RKO (cell line): ENCODE measurements at regions not wholly inside any gene's neighbourhood (a gene's known extent, or its start where the extent isn't known, plus 50 kb on each side); places are given as distances from the start of the nearest gene placed in this dataset.
A peak's percentile ranks its signal among the peaks of the same experiment; 100 is the strongest.

Experiments
- DNase-seq: peaks from one replicate; pipeline ENCODE4 v3.0.0-alpha.2; 2016; ENCODE audit warnings: low spot score

- no peak for DNase-seq
Measured at GRCh38 chr5:87872986-87873385, 395.7 kb downstream of the TMEM161B start.

DNA sequence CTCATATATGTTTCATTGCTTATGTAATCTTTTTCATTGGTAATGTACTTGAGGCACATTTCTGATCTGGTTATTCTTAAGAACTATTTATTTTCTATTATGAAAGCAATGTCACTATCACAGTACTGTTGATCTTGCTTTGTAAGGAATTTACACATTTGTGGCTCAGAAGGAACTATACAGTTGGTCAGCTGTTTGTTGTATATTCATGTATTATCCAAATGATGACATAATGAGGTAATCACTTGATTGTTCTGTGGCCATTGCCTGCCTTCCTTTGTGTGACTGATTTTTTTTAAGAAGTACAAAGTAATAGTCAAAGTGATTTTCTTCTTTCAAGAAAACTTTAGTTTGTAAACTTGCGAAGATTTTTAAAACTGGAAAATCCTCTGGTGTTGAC is 399.9 kb downstream of the TMEM161B start:
- no peak for DNase-seq

DNA sequence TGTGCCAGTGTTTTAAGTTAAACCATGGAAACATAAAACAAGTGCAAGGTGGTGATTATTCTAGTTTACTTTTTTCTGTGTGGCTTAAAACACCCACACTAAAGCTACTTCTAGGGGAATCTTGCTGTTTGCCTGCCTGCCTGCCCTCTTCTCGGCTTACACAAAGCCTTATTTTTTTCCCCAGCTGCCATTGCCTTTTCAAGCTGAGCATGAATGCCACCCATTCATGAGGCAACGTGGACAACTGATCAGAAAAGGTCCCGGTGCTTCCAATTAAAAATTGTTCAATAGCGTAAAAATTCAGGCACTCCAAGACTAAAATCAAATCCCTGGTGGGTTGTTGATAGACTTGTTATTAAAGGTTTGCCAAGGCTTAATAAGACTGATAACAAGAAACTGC is 401.4 kb downstream of the TMEM161B start:
- no peak for DNase-seq

GRCh38 chr5:87853541-87853940 is 415.1 kb downstream of the TMEM161B start:
- no peak for DNase-seq

GRCh38 chr5:87851603-87852002 is 417.0 kb downstream of the TMEM161B start:
- DNase-seq: no peak

GRCh38 chr5:87850843-87851242 is 417.8 kb downstream of the TMEM161B start:
- DNase-seq: no peak

DNA sequence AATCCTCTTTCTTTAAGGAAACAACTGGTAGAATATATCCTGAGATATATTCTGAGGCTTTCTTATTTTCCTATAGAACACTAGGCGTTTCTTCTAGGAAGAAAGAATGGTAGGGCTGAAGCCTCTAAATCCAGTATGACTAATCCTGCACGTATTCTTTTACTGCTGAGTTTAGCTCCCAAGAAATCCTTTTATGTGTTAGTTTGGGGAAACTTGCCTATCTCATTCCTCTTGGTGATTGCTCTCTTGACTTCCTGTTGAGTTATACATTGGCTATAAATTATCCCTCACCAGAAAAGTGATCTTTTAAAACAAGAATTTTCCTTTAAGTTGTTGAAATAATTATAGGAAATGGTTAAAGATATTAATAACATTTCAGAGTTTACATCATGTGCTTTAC is 422.9 kb downstream of the TMEM161B start:
- no peak for DNase-seq

GRCh38 chr5:87844866-87845265 is 423.8 kb downstream of the TMEM161B start:
- DNase-seq: no peak

DNA sequence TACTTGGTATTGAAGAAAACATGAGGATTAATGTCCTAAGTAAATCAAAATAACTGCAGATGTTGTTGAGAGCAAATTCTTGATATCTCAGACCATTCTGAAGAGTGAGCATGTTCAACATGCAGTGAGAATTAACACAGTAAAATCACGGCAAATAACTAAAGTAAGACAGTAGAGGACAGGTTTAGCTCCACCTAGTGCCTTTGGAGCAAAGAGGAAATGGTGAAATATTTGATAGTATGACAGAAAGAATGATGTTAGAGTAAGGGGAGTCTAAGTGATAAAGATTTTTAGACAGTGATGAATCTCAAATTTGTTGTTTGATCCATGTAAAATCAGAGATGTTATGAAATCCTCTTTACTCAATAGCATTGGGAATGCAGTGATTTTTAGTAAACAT is 424.2 kb downstream of the TMEM161B start:
- peak; percentile 15 for DNase-seq

GRCh38 chr5:87836696-87837095 is 424.0 kb upstream of the CCNH start:
- no peak for DNase-seq

DNA sequence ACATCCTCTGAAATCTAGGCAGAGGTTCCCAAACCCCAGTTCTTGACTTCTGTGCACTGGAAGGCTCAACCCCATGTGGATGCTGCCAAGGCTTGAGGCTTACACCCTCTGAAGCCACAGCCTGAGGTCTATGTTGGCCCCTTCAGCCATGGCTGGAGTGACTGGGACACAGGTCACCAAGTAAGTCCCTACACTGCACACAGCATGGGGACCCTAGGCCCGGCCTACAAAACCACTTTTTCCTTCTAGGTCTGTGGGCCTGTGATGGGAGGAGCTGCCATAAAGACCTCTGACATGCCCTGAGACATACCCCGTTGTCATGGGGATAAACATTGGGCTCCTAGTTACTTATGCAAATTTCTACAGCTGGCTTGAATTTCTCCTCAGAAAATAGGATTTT is 418.8 kb upstream of the CCNH start:
- no peak for DNase-seq

DNA sequence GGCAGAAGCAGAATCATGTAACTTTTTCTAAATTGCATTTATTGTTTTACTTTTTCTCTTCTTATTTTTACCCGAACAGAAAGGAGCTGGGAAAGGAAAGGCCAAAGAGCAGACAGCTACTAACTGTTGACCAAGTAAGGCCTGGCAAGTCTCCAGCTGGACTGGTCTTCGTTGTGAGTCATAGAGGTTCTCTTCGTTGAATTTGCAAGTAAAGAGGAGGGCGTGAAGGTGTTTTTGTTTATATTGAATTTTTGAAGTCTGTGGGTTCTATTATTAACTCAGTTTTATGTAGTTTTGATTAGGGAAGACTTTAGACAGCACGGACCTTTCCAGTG is 416.5 kb upstream of the CCNH start:
- DNase-seq: peak; percentile 76

DNA sequence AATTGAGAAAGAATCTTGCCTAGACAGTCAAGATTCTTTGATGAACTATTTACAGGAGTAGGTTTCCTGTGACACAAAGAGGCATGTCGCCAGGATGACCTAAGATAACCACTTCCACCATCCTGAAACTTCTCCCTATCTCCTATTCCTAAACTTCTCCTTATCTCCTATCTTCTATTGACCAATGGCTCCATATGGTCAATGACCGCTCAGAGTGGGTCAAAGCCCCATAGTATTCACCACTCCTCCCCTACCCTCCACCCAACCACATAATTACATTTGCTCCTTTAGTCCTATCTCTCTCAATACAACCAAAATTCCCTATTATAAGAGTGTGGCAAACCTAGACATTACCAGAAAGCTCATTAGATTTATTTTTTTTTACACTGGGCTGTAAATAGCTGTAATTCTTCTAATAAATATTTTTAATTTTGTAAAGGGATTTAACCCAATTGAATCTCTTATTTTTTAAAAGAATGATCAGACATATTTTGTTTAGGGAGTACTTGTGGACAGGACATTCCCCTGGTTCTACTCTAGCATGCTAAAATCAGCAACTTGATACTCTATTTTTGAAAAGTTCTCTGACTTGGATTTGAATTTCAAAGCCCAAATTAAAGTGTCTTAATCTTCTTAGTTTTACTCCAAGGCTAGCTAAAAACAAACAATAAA is 416.0 kb upstream of the CCNH start:
- DNase-seq: no peak

GRCh38 chr5:87827539-87827938 is 414.8 kb upstream of the CCNH start:
- no peak for DNase-seq

GRCh38 chr5:87826507-87826906 is 413.8 kb upstream of the CCNH start:
- no peak for DNase-seq

- no peak for DNase-seq
Measured at GRCh38 chr5:87825583-87825982, 412.9 kb upstream of the CCNH start.

DNA sequence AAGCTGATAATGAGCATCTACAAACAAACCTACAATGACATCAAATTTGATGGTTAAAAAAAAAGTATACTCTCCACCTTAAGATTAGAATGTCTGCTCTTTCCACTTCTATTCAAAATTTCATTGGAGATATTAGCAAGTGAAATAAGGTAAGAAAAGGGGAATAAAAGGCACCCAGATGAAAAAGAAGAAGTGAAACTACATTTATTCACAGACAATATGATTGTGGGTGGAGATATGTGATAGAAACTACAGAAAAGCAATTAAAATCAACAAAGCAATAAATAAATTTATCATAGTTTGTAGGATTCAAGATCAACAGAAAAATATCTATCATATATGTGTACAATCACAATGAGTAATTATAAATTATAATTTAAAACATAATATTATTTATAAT is 395.1 kb upstream of the CCNH start:
- DNase-seq: no peak

GRCh38 chr5:87803352-87803751 is 390.6 kb upstream of the CCNH start:
- no peak for DNase-seq

GRCh38 chr5:87791869-87792268 is 379.1 kb upstream of the CCNH start:
- no peak for DNase-seq

DNA sequence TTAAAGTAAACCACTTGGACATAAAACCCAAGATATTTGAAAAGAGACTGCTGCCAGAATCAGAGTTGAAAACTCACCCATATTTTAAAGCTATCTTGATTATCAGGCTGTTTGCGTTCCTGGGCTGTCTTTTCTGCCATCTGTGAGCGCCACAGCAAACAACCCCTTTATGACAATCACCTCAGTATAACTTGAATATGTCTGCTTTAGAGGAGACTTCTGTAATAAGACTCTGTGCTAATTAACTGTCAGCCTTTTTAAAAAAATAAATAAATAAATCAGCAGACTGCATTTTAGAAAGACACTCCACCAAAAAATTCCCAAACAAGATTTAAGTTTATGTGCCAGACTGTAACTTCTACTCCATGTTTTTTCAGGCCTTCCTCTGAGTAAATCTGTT is 375.7 kb upstream of the CCNH start:
- no peak for DNase-seq

- DNase-seq: no peak
Measured at GRCh38 chr5:87787625-87788256, 375.0 kb upstream of the CCNH start.

DNA sequence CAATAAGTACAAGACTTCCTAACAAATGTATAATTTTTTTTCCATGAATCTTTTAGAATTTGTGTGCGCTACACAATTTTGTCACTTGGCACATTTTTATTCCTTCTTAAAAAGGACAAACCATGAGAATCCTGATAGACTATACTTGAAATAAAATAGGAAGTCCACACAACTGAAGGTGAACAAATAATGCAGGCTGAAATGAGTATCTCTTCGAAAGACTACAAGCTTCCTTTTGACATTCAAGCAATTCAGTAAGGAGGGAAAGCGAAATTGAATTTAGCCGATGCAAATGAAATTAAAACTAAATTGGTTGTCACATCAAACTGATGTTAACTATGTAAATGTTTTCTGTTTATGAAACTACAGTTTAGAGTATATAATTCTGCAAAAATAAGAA is 374.4 kb upstream of the CCNH start:
- DNase-seq: no peak

DNA sequence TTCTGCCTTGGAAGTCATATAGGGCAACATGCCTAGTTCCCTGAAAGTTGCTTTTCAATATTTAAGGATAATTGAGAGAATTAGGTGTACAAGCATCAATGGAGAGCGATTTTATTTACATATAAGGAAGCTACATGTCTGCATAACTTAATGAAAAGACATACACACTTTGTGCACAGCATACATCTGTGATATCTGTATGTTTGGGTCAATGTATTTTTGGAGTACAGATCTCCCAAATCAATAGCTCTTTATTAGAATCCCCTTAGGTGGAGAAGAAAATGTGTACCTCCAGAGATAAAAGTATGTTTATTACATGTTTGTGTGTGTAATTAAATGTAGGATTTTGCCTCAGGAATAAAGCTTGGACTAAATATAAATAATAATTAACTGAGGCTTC is 373.7 kb upstream of the CCNH start:
- DNase-seq: no peak

DNA sequence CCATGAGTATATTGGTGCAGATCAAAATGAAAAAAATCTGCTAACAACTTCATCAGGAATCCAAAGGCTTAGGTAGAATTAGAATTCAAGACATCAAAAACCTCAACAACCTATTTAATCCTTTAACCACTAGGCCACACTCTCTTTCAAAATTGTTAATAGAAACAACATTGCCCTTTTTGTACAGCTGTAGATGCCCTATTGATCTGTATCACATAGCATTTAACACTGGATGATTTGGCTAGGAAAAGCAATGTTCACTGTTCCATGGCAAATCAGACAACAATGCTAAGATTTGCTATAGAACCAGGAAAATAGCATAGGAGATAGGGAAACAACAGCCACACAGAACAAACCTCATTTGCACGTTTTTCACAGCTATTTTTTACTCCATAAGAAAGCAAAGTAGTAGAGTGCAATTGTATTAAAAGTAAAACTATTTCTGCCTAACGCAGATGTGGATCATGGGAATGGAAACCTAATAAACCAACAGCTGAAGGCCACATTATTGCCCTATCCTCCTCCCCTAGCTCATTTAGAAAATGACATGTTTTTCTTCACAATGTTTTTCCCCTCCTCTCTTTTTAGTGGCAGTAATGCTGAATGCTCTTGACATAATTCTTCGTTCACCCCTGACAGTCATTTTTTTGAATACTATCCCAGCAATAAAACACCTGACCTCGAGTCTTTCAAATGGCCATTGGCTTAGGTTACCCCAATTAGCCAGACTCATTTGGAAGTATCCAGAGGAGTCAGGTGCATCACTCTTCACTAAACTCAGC is 373.0 kb upstream of the CCNH start:
- DNase-seq: no peak
